Astrocyte (in vitro differentiated cells and primary cell): ENCODE measurements at regions not wholly inside any gene's neighbourhood (a gene's known extent, or its start where the extent isn't known, plus 50 kb on each side); places are given as distances from the start of the nearest gene placed in this dataset.
A peak's percentile ranks its signal among the peaks of the same experiment; 100 is the strongest.

Experiments used
- DNase-seq: peaks from one replicate; pipeline ENCODE4 v3.0.0-alpha.2; 2010; ENCODE audit warnings: low read depth
- FAIRE-seq: peaks from 2 replicates; lab custom pipeline; 2011; peaks lifted over from hg19 to GRCh38; lab: Jason Lieb, UNC
- H2AFZ ChIP-seq: 2 replicates; pipeline ENCODE4 v1.6.0; 2012; ENCODE audit warnings: low read depth, low read length, inconsistent platforms
- H3K27ac ChIP-seq: 2 replicates; pipeline ENCODE4 v1.5.1; 2011; ENCODE audit warnings: low read depth, low read length, inconsistent platforms
- H3K27me3 ChIP-seq: 2 replicates; pipeline ENCODE4 v1.6.0; 2011; ENCODE audit warnings: low read length, inconsistent platforms; ENCODE audit not compliant: insufficient read depth
- H3K36me3 ChIP-seq: 2 replicates; pipeline ENCODE4 v1.5.1; 2011; ENCODE audit warnings: low read length, inconsistent platforms; ENCODE audit not compliant: insufficient read depth
- H3K4me1 ChIP-seq: 2 replicates; pipeline ENCODE4 v1.5.1; 2011; ENCODE audit warnings: low read length, inconsistent platforms; ENCODE audit not compliant: insufficient read depth
- H3K4me2 ChIP-seq: 2 replicates; pipeline ENCODE4 v1.6.0; 2012; ENCODE audit warnings: low read length, inconsistent platforms
- H3K4me3 ChIP-seq: 2 replicates; pipeline ENCODE4 v1.5.1; 2011; ENCODE audit warnings: low read depth, mild to moderate bottlenecking, low read length, inconsistent platforms; ENCODE audit not compliant: insufficient read depth
- H3K79me2 ChIP-seq: 2 replicates; pipeline ENCODE4 v1.6.0; 2012; ENCODE audit warnings: mild to moderate bottlenecking, low read length, inconsistent platforms; ENCODE audit not compliant: insufficient read depth
- H3K9ac ChIP-seq: 2 replicates; pipeline ENCODE4 v1.6.0; 2012; ENCODE audit warnings: mild to moderate bottlenecking, low read length, inconsistent platforms
- H3K9me3 ChIP-seq: 2 replicates; pipeline ENCODE4 v1.5.1; 2012; ENCODE audit warnings: low read depth, mild to moderate bottlenecking, low read length, inconsistent platforms; ENCODE audit not compliant: insufficient read depth
- H4K20me1 ChIP-seq: 2 replicates; pipeline ENCODE4 v1.6.0; 2012; ENCODE audit warnings: low read length, inconsistent platforms; ENCODE audit not compliant: insufficient read depth
- H3K27ac Mint-ChIP-seq: one replicate; pipeline ENCODE4 v1.8.0; 2021; ENCODE audit warnings: mild to moderate bottlenecking, mixed read lengths; ENCODE audit not compliant: unreplicated experiment
- H3K27me3 Mint-ChIP-seq: one replicate; pipeline ENCODE4 v1.8.0; 2021; ENCODE audit warnings: low read depth, mixed read lengths; ENCODE audit not compliant: unreplicated experiment
- H3K36me3 Mint-ChIP-seq: one replicate; pipeline ENCODE4 v1.8.0; 2021; ENCODE audit warnings: low read depth, mixed read lengths; ENCODE audit not compliant: unreplicated experiment
- H3K4me1 Mint-ChIP-seq: one replicate; pipeline ENCODE4 v1.8.0; 2021; ENCODE audit warnings: low read depth, mixed read lengths; ENCODE audit not compliant: unreplicated experiment
- H3K4me3 Mint-ChIP-seq: one replicate; pipeline ENCODE4 v1.8.0; 2021; ENCODE audit warnings: mild to moderate bottlenecking, moderate library complexity, mixed read lengths; ENCODE audit not compliant: unreplicated experiment
- H3K9me3 Mint-ChIP-seq: one replicate; pipeline ENCODE4 v1.8.0; 2021; ENCODE audit warnings: mild to moderate bottlenecking, mixed read lengths; ENCODE audit not compliant: unreplicated experiment
- CTCF ChIP-seq: IDR thresholded peaks from 2 replicates; pipeline ENCODE4 v1.5.1; 2011; ENCODE audit warnings: low read depth, mild to moderate bottlenecking, inconsistent platforms, low read length, moderate library complexity; ENCODE audit not compliant: insufficient read depth
- EZH2 ChIP-seq: IDR thresholded peaks from 2 replicates; pipeline ENCODE4 v1.6.1; 2012; ENCODE audit warnings: mild to moderate bottlenecking, low read length, inconsistent platforms; ENCODE audit not compliant: insufficient read depth

DNA sequence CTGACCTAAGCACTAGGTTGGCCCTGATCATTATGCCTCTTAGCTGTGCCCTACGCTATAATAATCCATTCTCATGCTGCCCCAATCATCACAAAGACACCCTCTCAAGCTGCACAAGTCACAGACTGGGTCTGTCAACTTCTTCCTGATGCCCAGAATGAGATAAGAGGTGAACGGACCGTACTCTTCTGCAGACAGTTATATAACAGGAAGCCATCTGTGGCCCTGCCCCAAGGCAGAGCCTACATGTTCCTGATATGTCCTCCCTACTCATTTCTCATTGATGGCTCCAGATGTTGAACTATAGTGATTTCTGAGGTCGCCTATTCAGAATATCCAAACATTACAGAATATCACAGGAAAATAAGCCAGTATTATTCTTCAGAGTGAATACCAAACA, 471.6 kb upstream of the ERCC4 start:
- H3K36me3 ChIP-seq: no peaks in the 10 kb centered on the region
- H4K20me1 ChIP-seq: no peaks in the 10 kb centered on the region
- no peak overlapping the region for H3K4me3 Mint-ChIP-seq
- H3K9ac ChIP-seq: no peak overlapping the region
- no peaks in the 10 kb centered on the region for H3K9me3 ChIP-seq
- no peaks in the 10 kb centered on the region for H3K27me3 Mint-ChIP-seq
- H3K4me2 ChIP-seq: no peak overlapping the region
- no peak overlapping the region for H3K4me3 ChIP-seq
- H3K9me3 Mint-ChIP-seq: no peaks in the 10 kb centered on the region
- peaks cover 4% of the 10 kb centered on the region for H3K36me3 Mint-ChIP-seq
- H3K79me2 ChIP-seq: no peaks in the 10 kb centered on the region
- TF ChIP-seq EZH2: no peak
- TF ChIP-seq CTCF: no peak
- DNase-seq (no peak), FAIRE-seq (no peak)
- H3K27ac Mint-ChIP-seq: no peak overlapping the region
- peaks cover 8% of the 10 kb centered on the region for H3K4me1 Mint-ChIP-seq
- no peaks in the 10 kb centered on the region for H3K4me1 ChIP-seq
- peaks cover 2% of the 10 kb centered on the region for H3K27me3 ChIP-seq
- no peak overlapping the region for H2AFZ ChIP-seq
- H3K27ac ChIP-seq: no peak overlapping the region

DNA sequence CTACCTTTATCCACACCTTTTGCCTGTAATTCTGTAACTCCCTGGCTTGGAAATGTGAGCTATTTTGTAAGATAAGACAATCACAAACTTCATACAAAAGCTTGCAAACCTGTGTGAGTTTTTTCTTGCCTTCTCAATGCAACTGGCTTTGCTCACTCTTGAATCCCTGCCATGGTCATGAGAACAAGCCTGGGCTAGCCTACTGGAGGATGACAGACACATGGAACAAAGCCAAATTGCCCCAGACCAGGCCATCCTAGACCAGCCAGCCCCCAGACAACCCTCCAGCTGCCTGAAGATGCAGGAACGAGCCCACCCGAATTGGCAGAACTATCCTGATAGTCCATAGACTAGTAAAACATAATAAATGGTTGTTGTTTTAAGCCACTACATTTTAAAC, 466.6 kb upstream of the ERCC4 start:
- H3K79me2 ChIP-seq: no peaks in the 10 kb centered on the region
- H3K36me3 ChIP-seq: no peaks in the 10 kb centered on the region
- no peak overlapping the region for H3K9ac ChIP-seq
- no peaks in the 10 kb centered on the region for H4K20me1 ChIP-seq
- Mint-ChIP-seq H3K4me1 (peaks cover 16% of the 10 kb centered on the region), H3K27me3 (no peaks in the 10 kb centered on the region), H3K27ac (peak overlapping the region; percentile 92), H3K36me3 (peaks cover 4% of the 10 kb centered on the region), H3K9me3 (no peaks in the 10 kb centered on the region), H3K4me3 (no peak overlapping the region)
- H3K4me2 ChIP-seq: no peak overlapping the region
- H3K27me3 ChIP-seq: peaks cover 2% of the 10 kb centered on the region
- TF ChIP-seq EZH2 (no peak), CTCF (no peak)
- DNase-seq (peak; percentile 12), FAIRE-seq (no peak)
- H3K4me1 ChIP-seq: no peaks in the 10 kb centered on the region
- no peak overlapping the region for H2AFZ ChIP-seq
- no peak overlapping the region for H3K27ac ChIP-seq
- H3K9me3 ChIP-seq: no peaks in the 10 kb centered on the region
- H3K4me3 ChIP-seq: no peak overlapping the region

GRCh38 chr16:13453938-13454553, 465.9 kb upstream of the ERCC4 start:
- TF ChIP-seq CTCF: peak; percentile 51
- TF ChIP-seq EZH2: no peak
- no peak for DNase-seq

More at GRCh38 chr16:13453938-13454553, 465.9 kb upstream of the ERCC4 start:
- H4K20me1 ChIP-seq: no peaks in the 10 kb centered on the region
- H3K9ac ChIP-seq: no peak overlapping the region
- peaks cover 2% of the 10 kb centered on the region for H3K27me3 ChIP-seq
- H3K36me3 Mint-ChIP-seq: peaks cover 4% of the 10 kb centered on the region
- H3K4me1 ChIP-seq: no peaks in the 10 kb centered on the region
- H3K9me3 Mint-ChIP-seq: no peaks in the 10 kb centered on the region
- H2AFZ ChIP-seq: no peak overlapping the region
- no peak overlapping the region for H3K4me3 Mint-ChIP-seq
- H3K36me3 ChIP-seq: no peaks in the 10 kb centered on the region
- H3K9me3 ChIP-seq: no peaks in the 10 kb centered on the region
- no peak overlapping the region for H3K27ac ChIP-seq
- H3K79me2 ChIP-seq: no peaks in the 10 kb centered on the region
- H3K4me1 Mint-ChIP-seq: peaks cover 16% of the 10 kb centered on the region
- FAIRE-seq: no peak
- no peak overlapping the region for H3K4me2 ChIP-seq
- H3K4me3 ChIP-seq: no peak overlapping the region
- no peaks in the 10 kb centered on the region for H3K27me3 Mint-ChIP-seq
- peak overlapping the region; percentile 92 for H3K27ac Mint-ChIP-seq
